HEK293 (cell line): ENCODE measurements at regions not wholly inside any gene's neighbourhood (a gene's known extent, or its start where the extent isn't known, plus 50 kb on each side); places are given as distances from the start of the nearest gene placed in this dataset.

Experiments used
- CTCF ChIA-PET: fragments of 350-600 bp; formaldehyde crosslinking; extraction: SDS; loops from one replicate; lab custom pipeline; 2021; ENCODE audit warnings: antibody characterized with exemption; lab: Yijun Ruan, JAX
- POLR2A ChIA-PET: fragments of 300-600 bp; formaldehyde crosslinking; extraction: SDS; loops from one replicate; lab custom pipeline; 2020; ENCODE audit warnings: antibody characterized with exemption, inconsistent platforms; lab: Yijun Ruan, JAX
- H3K27ac ChIP-seq: fragments of 200-500 bp; sonication (Bioruptor generic); 2 replicates; pipeline ENCODE4 v1.5.1; 2014; ENCODE audit warnings: low read depth, low read length, control low read depth, inconsistent platforms; ENCODE audit errors: extremely low read depth
- H3K36me3 ChIP-seq, 2 experiments: fragments of 200-500 bp in 1 of 2; sonication (Bioruptor generic) in 1 of 2; 1 replicate in 1 of 2; 2 replicates in 1 of 2; pipeline ENCODE4 v1.5.1; 2014 to 2017; ENCODE audit warnings: inconsistent platforms in 2 of 2, low read length in 2 of 2; ENCODE audit not compliant: control insufficient read depth in 2 of 2, insufficient read depth in 1 of 2
- H3K4me1 ChIP-seq: fragments of 200-500 bp; sonication (Bioruptor generic); 2 replicates; pipeline ENCODE4 v1.5.1; 2014; ENCODE audit warnings: mild to moderate bottlenecking, low read length, inconsistent platforms; ENCODE audit not compliant: control insufficient read depth, insufficient read depth
- H3K4me3 ChIP-seq: 2 replicates; pipeline ENCODE4 v1.5.1; 2011; ENCODE audit warnings: low read depth, mild to moderate bottlenecking, control low read depth, low read length, moderate library complexity
- H3K9me3 ChIP-seq: fragments of 200-500 bp; sonication (Bioruptor generic); 2 replicates; pipeline ENCODE4 v1.5.1; 2014; ENCODE audit warnings: low read depth, low read length, inconsistent platforms; ENCODE audit not compliant: control insufficient read depth, insufficient read depth
- PRDM10 ChIP-seq: fragments of 450-650 bp; formaldehyde crosslinking; IDR thresholded peaks from 2 replicates; pipeline ENCODE4 v1.5.1; 2016; ENCODE audit warnings: missing biosample characterization, missing genetic modification characterization
- REST ChIP-seq: fragments of 450-650 bp; formaldehyde crosslinking; IDR thresholded peaks from 2 replicates; pipeline ENCODE4 v1.5.1; 2016; ENCODE audit warnings: missing biosample characterization, missing genetic modification characterization
- TRIM28 ChIP-seq: IDR thresholded peaks from 2 replicates; pipeline ENCODE4 v1.6.1; 2011; ENCODE audit warnings: low read length, control low read depth, borderline replicate concordance
- WT1 ChIP-seq: fragments of 450-650 bp; formaldehyde crosslinking; IDR thresholded peaks from 2 replicates; pipeline ENCODE4 v1.5.1; 2016; ENCODE audit warnings: missing biosample characterization, missing genetic modification characterization
- ZNF112 ChIP-seq: fragments of 450-650 bp; formaldehyde crosslinking; IDR thresholded peaks from 2 replicates; pipeline ENCODE4 v1.5.0; 2017; ENCODE audit warnings: missing biosample characterization, missing genetic modification characterization
- ZNF18 ChIP-seq: fragments of 450-650 bp; formaldehyde crosslinking; IDR thresholded peaks from 2 replicates; pipeline ENCODE4 v1.5.1; 2016; ENCODE audit warnings: missing biosample characterization, missing genetic modification characterization
- ZNF23 ChIP-seq: fragments of 450-650 bp; formaldehyde crosslinking; IDR thresholded peaks from 2 replicates; pipeline ENCODE4 v1.5.1; 2016; ENCODE audit warnings: missing biosample characterization, missing genetic modification characterization, borderline replicate concordance
- ZNF354C ChIP-seq: fragments of 450-650 bp; formaldehyde crosslinking; IDR thresholded peaks from 2 replicates; pipeline ENCODE4 v1.5.1; 2016; ENCODE audit warnings: missing biosample characterization, missing genetic modification characterization, low read depth, borderline replicate concordance
- ZNF433 ChIP-seq: fragments of 450-650 bp; formaldehyde crosslinking; IDR thresholded peaks from 2 replicates; pipeline ENCODE4 v1.5.1; 2016; ENCODE audit warnings: missing biosample characterization, missing genetic modification characterization, low read depth
- ZNF513 ChIP-seq: fragments of 450-650 bp; IDR thresholded peaks from 2 replicates; pipeline ENCODE4 v1.5.1; 2018; ENCODE audit warnings: missing biosample characterization, missing genetic modification characterization
- ZNF580 ChIP-seq: fragments of 450-650 bp; formaldehyde crosslinking; IDR thresholded peaks from 2 replicates; pipeline ENCODE4 v1.5.1; 2016; ENCODE audit warnings: missing biosample characterization, missing genetic modification characterization
- ZNF701 ChIP-seq: fragments of 450-650 bp; formaldehyde crosslinking; IDR thresholded peaks from 2 replicates; pipeline ENCODE4 v1.5.1; 2016; ENCODE audit warnings: missing biosample characterization, missing genetic modification characterization
- ZNF776 ChIP-seq: fragments of 450-650 bp; formaldehyde crosslinking; IDR thresholded peaks from 2 replicates; pipeline ENCODE4 v1.5.0; 2017; ENCODE audit warnings: missing biosample characterization, missing genetic modification characterization, borderline replicate concordance
- ZNF777 ChIP-seq: fragments of 450-650 bp; formaldehyde crosslinking; IDR thresholded peaks from 2 replicates; pipeline ENCODE4 v1.5.1; 2017; ENCODE audit warnings: missing biosample characterization, missing genetic modification characterization, borderline replicate concordance

GRCh38 chr3:177329854-177330253 is 132.6 kb upstream of the TBL1XR1 start:
- Histone ChIP-seq H3K36me3 (no peaks in the 10 kb centered on the region), H3K27ac (no peak overlapping the region), H3K4me3 (no peak overlapping the region)
- CTCF ChIA-PET = no interaction called here
- POLR2A ChIA-PET = no interaction called here
- TF ChIP-seq ZNF23 (tag by site-specific recombination) (no peak), ZNF433 (tag by site-specific recombination) (no peak), ZNF18 (no peak), TRIM28 (no peak), ZNF701 (tag by site-specific recombination) (no peak), ZNF354C (no peak)
- TF ChIP-seq, all 188 proteins: peak for 0
- Histone ChIP-seq H3K4me1 (no peaks in the 10 kb centered on the region), H3K9me3 (no peaks in the 10 kb centered on the region)

- no peak overlapping the region for H3K27ac ChIP-seq
- H3K9me3 ChIP-seq = no peaks in the 10 kb centered on the region
- H3K4me1 ChIP-seq = no peaks in the 10 kb centered on the region
- ChIA-PET CTCF (no interaction called here), POLR2A (no interaction called here)
- no peak overlapping the region for H3K4me3 ChIP-seq
- TF ChIP-seq ZNF112 (tag by site-specific recombination) (no peak), REST (tag by site-specific recombination) (no peak), WT1 (no peak), ZNF777 (no peak), ZNF580 (tag by site-specific recombination) (no peak), ZNF776 (tag by site-specific recombination) (no peak), ZNF513 (no peak), PRDM10 (tag by site-specific recombination) (no peak)
- no peaks in the 10 kb centered on the region for H3K36me3 ChIP-seq
Observed at GRCh38 chr3:177330779-177331178, 133.5 kb upstream of the TBL1XR1 start.
